ENCODE measurements at regions not wholly inside any gene's neighbourhood (a gene's known extent, or its start where the extent isn't known, plus 50 kb on each side); places are given as distances from the start of the nearest gene placed in this dataset.
A peak's percentile ranks its signal among the peaks of the same experiment; 100 is the strongest.
"Not testable (repeated sequence)": the region's sequence is repeated elsewhere in the genome, so short reads cannot be mapped to it uniquely, and the experiment has no call there.

DNA sequence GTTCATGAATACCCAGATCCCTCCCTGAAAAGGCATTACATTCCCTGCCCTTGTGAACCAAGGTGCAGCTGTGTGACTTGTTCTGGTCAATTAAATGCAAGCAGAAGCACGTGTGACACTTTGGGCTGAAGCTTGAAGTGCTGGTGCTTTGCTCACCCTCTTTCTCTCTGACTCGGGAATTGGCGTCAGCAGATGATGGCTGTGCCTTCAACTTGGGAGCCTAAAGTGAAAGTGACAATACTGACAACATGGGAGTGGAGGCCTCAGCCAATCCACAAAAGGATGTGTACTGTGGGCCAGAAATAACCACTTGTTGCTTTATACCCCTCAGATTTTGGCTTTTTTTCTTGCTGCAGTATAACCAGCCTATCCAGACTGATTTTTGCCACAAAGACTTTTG lies 148.3 kb upstream of the THY1 start:
- Mint-ChIP-seq H3K4me1 (peaks cover 13% of the 10 kb centered on the region), H3K4me3 (no peak overlapping the region), H3K27me3 (no peaks in the 10 kb centered on the region), H3K9me3 (no peaks in the 10 kb centered on the region), H3K27ac (no peak overlapping the region), H3K36me3 (ENCODE audit: low read depth) (no peaks in the 10 kb centered on the region)
- DNase-seq (no peak), ATAC-seq (ENCODE audit: low read depth) (no peak)
- POLR2A ChIA-PET = no interaction called here
- CTCF ChIA-PET = no interaction called here
- TF ChIP-seq, protein P1, sequence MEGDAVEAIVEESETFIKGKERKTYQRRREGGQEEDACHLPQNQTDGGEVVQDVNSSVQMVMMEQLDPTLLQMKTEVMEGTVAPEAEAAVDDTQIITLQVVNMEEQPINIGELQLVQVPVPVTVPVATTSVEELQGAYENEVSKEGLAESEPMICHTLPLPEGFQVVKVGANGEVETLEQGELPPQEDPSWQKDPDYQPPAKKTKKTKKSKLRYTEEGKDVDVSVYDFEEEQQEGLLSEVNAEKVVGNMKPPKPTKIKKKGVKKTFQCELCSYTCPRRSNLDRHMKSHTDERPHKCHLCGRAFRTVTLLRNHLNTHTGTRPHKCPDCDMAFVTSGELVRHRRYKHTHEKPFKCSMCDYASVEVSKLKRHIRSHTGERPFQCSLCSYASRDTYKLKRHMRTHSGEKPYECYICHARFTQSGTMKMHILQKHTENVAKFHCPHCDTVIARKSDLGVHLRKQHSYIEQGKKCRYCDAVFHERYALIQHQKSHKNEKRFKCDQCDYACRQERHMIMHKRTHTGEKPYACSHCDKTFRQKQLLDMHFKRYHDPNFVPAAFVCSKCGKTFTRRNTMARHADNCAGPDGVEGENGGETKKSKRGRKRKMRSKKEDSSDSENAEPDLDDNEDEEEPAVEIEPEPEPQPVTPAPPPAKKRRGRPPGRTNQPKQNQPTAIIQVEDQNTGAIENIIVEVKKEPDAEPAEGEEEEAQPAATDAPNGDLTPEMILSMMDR (IDR thresholded peaks at IDR 0.05) = no peak
- intact Hi-C loops (cut with micrococcal nuclease) = no loop called here

DNA sequence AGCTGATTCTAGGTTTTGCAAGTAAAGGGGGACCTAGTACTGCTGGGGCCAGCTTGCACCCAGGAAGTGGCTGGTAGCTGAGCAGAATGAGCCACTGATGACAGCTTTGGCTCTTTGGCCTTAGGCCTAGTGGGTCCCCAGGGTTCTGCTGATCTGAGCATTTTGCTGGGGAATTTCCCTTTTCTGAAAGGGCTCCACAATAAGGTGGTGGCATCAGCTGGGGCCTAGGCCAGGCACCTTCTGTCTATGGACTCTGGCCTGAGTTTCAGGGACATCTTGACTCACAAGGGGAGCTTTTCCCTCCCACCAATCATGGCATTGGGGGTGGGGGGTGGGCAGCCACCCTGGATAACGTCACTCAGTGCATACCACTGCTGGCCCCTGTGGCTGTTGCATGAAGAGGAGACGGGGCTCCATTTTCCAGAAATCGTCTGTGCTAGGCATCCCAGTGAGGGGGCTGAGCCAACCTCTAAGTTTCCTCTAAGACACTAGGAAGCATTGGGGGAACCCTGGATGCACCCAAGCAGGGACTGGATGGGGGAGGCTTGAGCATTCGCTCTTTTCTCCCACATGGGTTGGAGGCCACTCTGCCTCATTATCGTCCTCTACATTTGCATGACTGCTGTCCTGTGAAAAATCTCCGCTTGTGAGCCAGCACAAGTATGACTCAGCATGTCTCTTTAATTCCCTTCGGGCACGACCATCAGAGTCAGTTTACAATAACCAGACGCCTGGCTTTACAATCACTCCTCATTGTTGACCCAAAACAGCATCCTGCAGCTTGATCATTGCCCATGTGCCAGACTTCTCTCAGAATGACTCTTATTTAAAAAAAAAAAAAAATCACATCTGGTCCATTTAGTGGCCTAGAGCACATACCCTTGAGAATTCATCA lies 145.0 kb upstream of the THY1 start:
- intact Hi-C loops (cut with micrococcal nuclease) = no loop called here
- Mint-ChIP-seq H3K4me3 (no peak overlapping the region), H3K27me3 (peaks cover 5% of the 10 kb centered on the region), H3K4me1 (no peaks in the 10 kb centered on the region), H3K36me3 (ENCODE audit: low read depth) (no peaks in the 10 kb centered on the region), H3K9me3 (peaks cover 5% of the 10 kb centered on the region), H3K27ac (no peak overlapping the region)
- POLR2A ChIA-PET = no interaction called here
- CTCF ChIA-PET = no interaction called here
- ATAC-seq (ENCODE audit: low read depth) (peak; percentile 60), DNase-seq (no peak)
- TF ChIP-seq, protein P1 (IDR thresholded peaks at IDR 0.05) = no peak

DNA sequence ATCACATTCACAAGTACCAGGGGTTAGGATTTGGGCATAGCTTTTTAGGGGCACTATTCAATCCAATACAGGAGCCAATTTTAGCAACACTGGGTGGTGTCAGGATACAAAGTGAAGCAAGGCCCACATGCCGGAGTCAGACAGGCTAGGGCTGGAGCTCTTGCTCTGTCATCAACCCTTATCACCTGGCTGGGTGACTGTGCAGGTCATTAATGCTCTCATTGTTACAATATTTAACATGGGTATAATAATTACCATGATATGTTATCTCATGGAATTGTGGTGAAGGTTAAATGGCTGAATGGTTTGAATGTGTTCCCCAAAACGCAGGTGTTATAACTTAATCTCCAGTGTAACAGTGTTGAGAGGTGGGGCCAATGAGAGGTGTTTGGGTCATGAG lies 143.3 kb upstream of the THY1 start:
- TF ChIP-seq, protein P1 (IDR thresholded peaks at IDR 0.05) = no peak

DNA sequence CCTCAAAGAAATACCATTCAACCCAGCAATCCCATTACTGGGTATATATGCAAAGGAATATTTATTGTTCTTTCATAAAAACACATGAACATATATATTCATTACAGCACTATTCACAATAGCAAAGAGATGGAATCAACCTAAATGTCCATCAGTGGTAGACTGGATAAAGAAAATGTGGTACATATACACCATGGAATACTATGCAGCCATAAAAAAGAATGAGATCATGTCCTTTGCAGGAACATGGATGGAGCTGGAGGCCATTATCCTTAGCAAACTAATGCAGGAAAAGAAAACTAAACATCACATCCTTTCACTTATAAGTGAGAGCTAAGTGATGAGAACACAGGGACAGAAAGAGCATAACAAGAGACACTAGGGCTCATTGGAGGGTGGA lies 142.7 kb upstream of the THY1 start:
- ATAC-seq (ENCODE audit: low read depth); H3K9me3 Mint-ChIP-seq; POLR2A ChIA-PET; H3K4me3 Mint-ChIP-seq; H3K36me3 Mint-ChIP-seq (ENCODE audit: low read depth); DNase-seq; H3K27ac Mint-ChIP-seq; intact Hi-C loops (cut with micrococcal nuclease); H3K4me1 Mint-ChIP-seq; CTCF ChIA-PET: not testable (repeated sequence)
- H3K27me3 Mint-ChIP-seq = peaks cover 15% of the 10 kb centered on the region

More for the DNA sequence above, 143.3 kb upstream of the THY1 start:
- no peak for DNase-seq
- ATAC-seq (ENCODE audit: low read depth) = no peak
- Mint-ChIP-seq H3K27me3 (peaks cover 15% of the 10 kb centered on the region), H3K36me3 (ENCODE audit: low read depth) (no peaks in the 10 kb centered on the region), H3K27ac (no peak overlapping the region), H3K9me3 (peaks cover 10% of the 10 kb centered on the region), H3K4me1 (no peaks in the 10 kb centered on the region), H3K4me3 (no peak overlapping the region)
- ChIA-PET CTCF (no interaction called here), POLR2A (no interaction called here)
- intact Hi-C loops (cut with micrococcal nuclease) = no loop called here

DNA sequence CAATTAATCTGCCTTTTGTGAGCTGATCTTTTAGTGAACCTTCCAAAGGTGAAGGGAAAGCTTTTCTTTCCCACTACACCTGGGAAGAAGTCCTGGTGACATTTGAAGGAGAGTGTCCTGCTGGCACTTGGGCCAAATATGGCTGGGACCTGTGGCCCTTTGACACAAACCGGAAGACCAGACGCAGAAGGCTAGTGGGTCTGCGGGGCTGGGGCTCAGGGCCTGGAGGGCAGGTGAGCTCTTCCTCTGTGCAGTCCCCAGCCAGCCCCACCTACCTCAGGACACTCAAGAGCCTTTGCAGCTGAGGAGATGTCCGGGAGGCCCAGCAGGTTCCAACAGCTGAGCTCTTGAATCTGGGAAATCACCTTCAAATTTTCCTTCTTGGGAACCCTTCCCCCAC lies 138.0 kb upstream of the THY1 start:
- POLR2A ChIA-PET = no interaction called here
- no peak overlapping the region for H3K27ac Mint-ChIP-seq
- H3K36me3 Mint-ChIP-seq (ENCODE audit: low read depth) = no peaks in the 10 kb centered on the region
- peaks cover 24% of the 10 kb centered on the region for H3K9me3 Mint-ChIP-seq
- ATAC-seq (ENCODE audit: low read depth) (no peak), DNase-seq (no peak)
- CTCF ChIA-PET = no interaction called here
- peaks cover 30% of the 10 kb centered on the region for H3K27me3 Mint-ChIP-seq
- H3K4me1 Mint-ChIP-seq = no peaks in the 10 kb centered on the region
- TF ChIP-seq, protein P1 (IDR thresholded peaks at IDR 0.05) = no peak
- intact Hi-C loops (cut with micrococcal nuclease) = no loop called here
- H3K4me3 Mint-ChIP-seq = no peak overlapping the region
